ENCODE measurements at regions not wholly inside any gene's neighbourhood (a gene's known extent, or its start where the extent isn't known, plus 50 kb on each side); places are given as distances from the start of the nearest gene placed in this dataset.

- TF ChIP-seq, protein P1, sequence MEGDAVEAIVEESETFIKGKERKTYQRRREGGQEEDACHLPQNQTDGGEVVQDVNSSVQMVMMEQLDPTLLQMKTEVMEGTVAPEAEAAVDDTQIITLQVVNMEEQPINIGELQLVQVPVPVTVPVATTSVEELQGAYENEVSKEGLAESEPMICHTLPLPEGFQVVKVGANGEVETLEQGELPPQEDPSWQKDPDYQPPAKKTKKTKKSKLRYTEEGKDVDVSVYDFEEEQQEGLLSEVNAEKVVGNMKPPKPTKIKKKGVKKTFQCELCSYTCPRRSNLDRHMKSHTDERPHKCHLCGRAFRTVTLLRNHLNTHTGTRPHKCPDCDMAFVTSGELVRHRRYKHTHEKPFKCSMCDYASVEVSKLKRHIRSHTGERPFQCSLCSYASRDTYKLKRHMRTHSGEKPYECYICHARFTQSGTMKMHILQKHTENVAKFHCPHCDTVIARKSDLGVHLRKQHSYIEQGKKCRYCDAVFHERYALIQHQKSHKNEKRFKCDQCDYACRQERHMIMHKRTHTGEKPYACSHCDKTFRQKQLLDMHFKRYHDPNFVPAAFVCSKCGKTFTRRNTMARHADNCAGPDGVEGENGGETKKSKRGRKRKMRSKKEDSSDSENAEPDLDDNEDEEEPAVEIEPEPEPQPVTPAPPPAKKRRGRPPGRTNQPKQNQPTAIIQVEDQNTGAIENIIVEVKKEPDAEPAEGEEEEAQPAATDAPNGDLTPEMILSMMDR (IDR thresholded peaks at IDR 0.05), result no peak
- no peak for TF ChIP-seq EP300 (IDR thresholded peaks at IDR 0.05)
- TF ChIP-seq POLR2A (IDR thresholded peaks at IDR 0.05), result no peak
- H3K4me1 ChIP-seq (ENCODE audit: insufficient read depth), result no peaks in the 10 kb centered on the region
- H3K4me3 ChIP-seq, result no peak overlapping the region
- WGBS, 3 donors, result 1 to 6% (median 3%) methylated on average over 1 of the region's 1 CpG
- no peak for DNase-seq
- H3K27me3 ChIP-seq, result peaks cover 2% of the 10 kb centered on the region
- intact Hi-C loops (cut with DNase I), result no loop called here
- H3K36me3 ChIP-seq, result no peaks in the 10 kb centered on the region
- H3K27ac ChIP-seq, result no peak overlapping the region
- no peaks in the 10 kb centered on the region for H3K9me3 ChIP-seq
These were observed 472.4 kb upstream of the PRMT6 start for GRCh38 chr1:106584107-106584506.

GRCh38 chr1:106584676-106585075 lies 471.8 kb upstream of the PRMT6 start:
- no peak overlapping the region for H3K4me3 ChIP-seq

GRCh38 chr1:106600626-106601025 lies 455.8 kb upstream of the PRMT6 start:
- WGBS, 3 donors, result 56 to 67% (median 66%) methylated on average over 2 of the region's 2 CpGs
- no peak for DNase-seq
- no peaks in the 10 kb centered on the region for H3K36me3 ChIP-seq
- no peaks in the 10 kb centered on the region for H3K27me3 ChIP-seq
- no peak overlapping the region for H3K4me3 ChIP-seq
- no peaks in the 10 kb centered on the region for H3K4me1 ChIP-seq (ENCODE audit: insufficient read depth)
- no peak overlapping the region for H3K27ac ChIP-seq
- TF ChIP-seq EP300 (IDR thresholded peaks at IDR 0.05) (no peak), POLR2A (IDR thresholded peaks at IDR 0.05) (no peak)
- TF ChIP-seq, protein P1 (IDR thresholded peaks at IDR 0.05), result no peak
- no peaks in the 10 kb centered on the region for H3K9me3 ChIP-seq
- intact Hi-C loops (cut with DNase I), result no loop called here

More at GRCh38 chr1:106584676-106585075, 471.8 kb upstream of the PRMT6 start:
- Histone ChIP-seq H3K27ac (no peak overlapping the region), H3K4me1 (ENCODE audit: insufficient read depth) (no peaks in the 10 kb centered on the region), H3K36me3 (no peaks in the 10 kb centered on the region), H3K27me3 (peaks cover 2% of the 10 kb centered on the region), H3K9me3 (no peaks in the 10 kb centered on the region)
- no peak for DNase-seq
- 2 to 6% (median 4%) methylated on average over 4 of the region's 4 CpGs for WGBS, 3 donors
- TF ChIP-seq EP300 (IDR thresholded peaks at IDR 0.05), result no peak
- no peak for TF ChIP-seq POLR2A (IDR thresholded peaks at IDR 0.05)
- TF ChIP-seq, protein P1 (IDR thresholded peaks at IDR 0.05), result no peak
- intact Hi-C loops (cut with DNase I), result no loop called here

DNA sequence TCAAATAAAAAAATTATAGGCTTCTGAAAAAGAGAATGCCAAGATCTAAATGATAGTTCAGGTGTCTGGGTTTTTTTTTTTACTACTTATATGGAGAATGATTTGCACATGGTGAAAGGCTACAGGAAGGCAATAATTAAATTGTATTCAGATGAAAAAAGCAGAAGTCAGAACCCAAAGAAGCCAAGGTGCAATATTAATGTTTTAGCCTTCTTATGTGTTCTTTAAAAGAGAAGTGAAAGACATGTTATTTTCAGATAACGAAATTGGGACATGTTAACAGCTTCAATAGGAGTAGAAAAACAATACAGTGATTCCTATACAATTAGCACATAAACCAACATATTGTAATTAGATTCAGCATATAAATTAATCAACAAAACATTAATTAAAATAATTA lies 452.9 kb upstream of the PRMT6 start:
- 82 to 93% (median 85%) methylated on average over 1 of the region's 1 CpG for WGBS, 3 donors
- TF ChIP-seq, protein P1 (IDR thresholded peaks at IDR 0.05), result no peak
- TF ChIP-seq EP300 (IDR thresholded peaks at IDR 0.05) (no peak), POLR2A (IDR thresholded peaks at IDR 0.05) (no peak)
- no peak overlapping the region for H3K27ac ChIP-seq

GRCh38 chr1:106608841-106609240 lies 447.6 kb upstream of the PRMT6 start:
- H3K27ac ChIP-seq, result no peak overlapping the region
- no peaks in the 10 kb centered on the region for H3K4me1 ChIP-seq (ENCODE audit: insufficient read depth)
- no peaks in the 10 kb centered on the region for H3K27me3 ChIP-seq
- intact Hi-C loops (cut with DNase I), result no loop called here
- TF ChIP-seq POLR2A (IDR thresholded peaks at IDR 0.05) (no peak), EP300 (IDR thresholded peaks at IDR 0.05) (no peak)
- TF ChIP-seq, protein P1 (IDR thresholded peaks at IDR 0.05), result no peak
- no peaks in the 10 kb centered on the region for H3K36me3 ChIP-seq
- DNase-seq, result no peak
- no peak overlapping the region for H3K4me3 ChIP-seq
- no peaks in the 10 kb centered on the region for H3K9me3 ChIP-seq

More for the DNA sequence above, 452.9 kb upstream of the PRMT6 start:
- H3K27me3 ChIP-seq, result no peaks in the 10 kb centered on the region
- no peaks in the 10 kb centered on the region for H3K4me1 ChIP-seq (ENCODE audit: insufficient read depth)
- no peak for DNase-seq
- H3K4me3 ChIP-seq, result no peak overlapping the region
- H3K9me3 ChIP-seq, result no peaks in the 10 kb centered on the region
- H3K36me3 ChIP-seq, result no peaks in the 10 kb centered on the region
- intact Hi-C loops (cut with DNase I), result no loop called here
